Stomach (tissue), 4 donors: ENCODE measurements at regions not wholly inside any gene's neighbourhood (a gene's known extent, or its start where the extent isn't known, plus 50 kb on each side); places are given as distances from the start of the nearest gene placed in this dataset.

Experiments used
- CTCF ChIP-seq, 7 experiments: fragments of 450-650 bp in 4 of 7; fragments of 200-600 bp in 3 of 7; sonication (generic) in 3 of 7; IDR thresholded peaks; one replicate each; pipeline ENCODE4 v1.5.1; 2016 to 2019; ENCODE audit warnings: antibody characterized with exemption in 7 of 7, control low read depth in 2 of 7, mild to moderate bottlenecking in 1 of 7
- EP300 ChIP-seq: sonication (generic); formaldehyde crosslinking; IDR thresholded peaks from one replicate; pipeline ENCODE4 v1.6.1; 2017; ENCODE audit warnings: antibody characterized with exemption
- POLR2A ChIP-seq, 4 donors: fragments of 450-650 bp; IDR thresholded peaks; one replicate each; pipeline ENCODE4 v1.6.1; 2016; ENCODE audit warnings: antibody characterized with exemption in 4 of 4, control low read depth in 2 of 4, mild to moderate bottlenecking in 1 of 4, moderate library complexity in 1 of 4

- TF ChIP-seq CTCF (IDR thresholded peaks at IDR 0.05) = no peak
- TF ChIP-seq POLR2A (IDR thresholded peaks at IDR 0.05) = no peak
- no peak for TF ChIP-seq EP300
Measured at GRCh38 chr7:157485361-157485831, 148.6 kb downstream of the DNAJB6 start.
